Suprapubic skin (tissue), 3 donors: ENCODE measurements at regions not wholly inside any gene's neighbourhood (a gene's known extent, or its start where the extent isn't known, plus 50 kb on each side); places are given as distances from the start of the nearest gene placed in this dataset.

ENCODE experiments used
- POLR2A ChIP-seq, 2 donors: fragments of 450-650 bp; IDR thresholded peaks; one replicate each; pipeline ENCODE4 v1.6.1; 2017; ENCODE audit warnings: antibody characterized with exemption in 2 of 2, mild to moderate bottlenecking in 2 of 2, moderate library complexity in 2 of 2
- TF ChIP-seq, protein P1 (sequence below), 2 donors: fragments of 200-600 bp in 1 of 2; fragments of 450-650 bp in 1 of 2; sonication (generic) in 1 of 2; IDR thresholded peaks; one replicate each; pipeline ENCODE4 v1.5.1; 2016 to 2019; ENCODE audit warnings: antibody characterized with exemption in 2 of 2, mild to moderate bottlenecking in 1 of 2, moderate library complexity in 1 of 2

- TF ChIP-seq, protein P1, sequence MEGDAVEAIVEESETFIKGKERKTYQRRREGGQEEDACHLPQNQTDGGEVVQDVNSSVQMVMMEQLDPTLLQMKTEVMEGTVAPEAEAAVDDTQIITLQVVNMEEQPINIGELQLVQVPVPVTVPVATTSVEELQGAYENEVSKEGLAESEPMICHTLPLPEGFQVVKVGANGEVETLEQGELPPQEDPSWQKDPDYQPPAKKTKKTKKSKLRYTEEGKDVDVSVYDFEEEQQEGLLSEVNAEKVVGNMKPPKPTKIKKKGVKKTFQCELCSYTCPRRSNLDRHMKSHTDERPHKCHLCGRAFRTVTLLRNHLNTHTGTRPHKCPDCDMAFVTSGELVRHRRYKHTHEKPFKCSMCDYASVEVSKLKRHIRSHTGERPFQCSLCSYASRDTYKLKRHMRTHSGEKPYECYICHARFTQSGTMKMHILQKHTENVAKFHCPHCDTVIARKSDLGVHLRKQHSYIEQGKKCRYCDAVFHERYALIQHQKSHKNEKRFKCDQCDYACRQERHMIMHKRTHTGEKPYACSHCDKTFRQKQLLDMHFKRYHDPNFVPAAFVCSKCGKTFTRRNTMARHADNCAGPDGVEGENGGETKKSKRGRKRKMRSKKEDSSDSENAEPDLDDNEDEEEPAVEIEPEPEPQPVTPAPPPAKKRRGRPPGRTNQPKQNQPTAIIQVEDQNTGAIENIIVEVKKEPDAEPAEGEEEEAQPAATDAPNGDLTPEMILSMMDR (IDR thresholded peaks at IDR 0.05), result no peak
- TF ChIP-seq POLR2A (IDR thresholded peaks at IDR 0.05), result no peak
Observed at GRCh38 chr10:113475381-113475807, 77.5 kb upstream of the HABP2 start.
